GM21786 (cell line): ENCODE measurements at regions not wholly inside any gene's neighbourhood (a gene's known extent, or its start where the extent isn't known, plus 50 kb on each side); places are given as distances from the start of the nearest gene placed in this dataset.
"Not testable (repeated sequence)": the region's sequence is repeated elsewhere in the genome, so short reads cannot be mapped to it uniquely, and the experiment has no call there.

Experiments
- ATAC-seq: cut with Tn5 transposase; IDR thresholded peaks from one replicate; pipeline ENCODE4 v1.9.1; 2021; ENCODE audit not compliant: unreplicated experiment

DNA sequence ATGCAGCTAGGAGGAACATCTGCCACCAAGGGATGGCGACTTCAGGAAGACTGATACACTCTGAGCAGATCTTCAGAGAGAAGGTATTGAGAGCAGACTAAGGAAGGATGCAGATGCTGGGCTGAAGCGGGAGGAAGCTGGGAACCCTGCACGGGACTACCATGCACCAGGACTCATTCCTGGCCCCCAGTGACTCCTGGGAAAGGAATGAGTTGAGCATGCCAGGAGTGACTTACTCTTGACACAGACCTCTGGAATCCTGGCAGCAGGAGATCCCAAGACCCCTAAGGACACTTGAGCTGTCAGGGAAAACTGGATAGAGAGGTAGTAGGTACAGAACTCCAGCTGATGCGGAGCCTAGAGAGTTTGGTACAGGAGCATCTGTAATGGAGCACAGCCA, 336.1 kb downstream of the RPS29 start:
- no peak for ATAC-seq

GRCh38 chr14:49249022-49249421, 337.2 kb downstream of the RPS29 start:
- peak; percentile 48 for ATAC-seq

GRCh38 chr14:49243777-49244176, 342.4 kb downstream of the RPS29 start:
- ATAC-seq = not testable (repeated sequence)

DNA sequence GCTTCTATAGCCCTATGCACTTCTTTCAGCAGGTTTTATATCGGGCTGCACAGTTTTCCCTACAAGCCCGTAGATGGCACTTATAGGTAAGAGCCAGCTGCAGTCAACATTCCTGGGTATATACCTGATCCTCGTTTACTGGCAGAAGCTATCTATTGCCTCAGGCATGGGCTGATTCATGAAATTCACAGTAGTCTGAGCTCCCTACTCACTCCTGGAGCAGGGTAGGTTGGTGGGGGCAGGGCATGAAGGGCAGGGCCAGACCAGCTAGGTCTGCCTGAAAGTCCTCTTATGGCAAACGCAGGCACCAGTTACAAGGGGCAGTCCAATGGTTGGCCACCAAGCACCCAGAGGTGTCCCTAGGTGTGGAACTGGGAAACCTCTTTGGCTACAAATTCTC, 345.8 kb downstream of the RPS29 start:
- no peak for ATAC-seq

GRCh38 chr14:49228552-49228951, 357.6 kb downstream of the RPS29 start:
- ATAC-seq = no peak

DNA sequence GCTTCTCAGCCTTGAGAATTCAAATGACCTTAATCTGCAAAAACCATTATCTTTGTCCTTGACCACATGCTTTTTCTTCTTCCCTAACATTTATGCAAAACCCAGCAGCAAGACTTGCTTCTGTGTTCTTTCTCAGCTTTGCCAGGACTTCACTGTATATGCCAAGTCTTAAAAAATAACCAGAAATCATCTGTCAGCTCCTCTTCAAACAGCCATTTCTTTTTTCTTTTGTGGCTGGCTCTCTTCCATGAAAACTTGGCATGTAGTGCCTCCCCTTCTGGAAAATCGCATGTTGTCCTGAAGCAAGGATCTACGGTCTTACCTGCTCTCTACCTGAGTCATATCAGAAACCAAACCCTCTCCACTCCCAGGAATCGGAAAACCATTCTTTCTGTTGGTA, 364.9 kb downstream of the RPS29 start:
- ATAC-seq = no peak

- no peak for ATAC-seq
Observed at GRCh38 chr14:49220492-49220891, 365.7 kb downstream of the RPS29 start.

GRCh38 chr14:49218436-49219092, 367.6 kb downstream of the RPS29 start:
- ATAC-seq = no peak

- no peak for ATAC-seq
Observed at GRCh38 chr14:49212721-49213120, 373.5 kb downstream of the RPS29 start.

GRCh38 chr14:49209416-49209815, 376.8 kb downstream of the RPS29 start:
- no peak for ATAC-seq

DNA sequence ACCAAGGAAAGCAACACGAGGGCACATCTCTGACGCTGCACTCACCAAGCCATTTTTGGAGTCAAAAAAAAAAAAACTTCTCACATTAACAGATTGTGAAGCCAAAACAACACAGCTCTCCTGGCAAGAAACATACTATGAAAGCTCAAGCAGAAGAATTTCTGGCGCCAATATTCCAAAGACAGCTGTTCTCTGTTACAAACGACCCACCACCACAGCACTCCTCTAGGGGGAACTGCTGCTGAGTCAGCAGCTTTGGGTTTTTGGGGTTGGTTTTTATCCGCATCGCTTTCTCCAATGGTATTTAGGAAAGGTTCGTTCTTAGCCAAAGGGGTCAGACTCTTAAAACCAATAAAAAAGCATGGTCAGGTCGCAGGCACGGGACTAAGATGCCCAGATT, 379.4 kb downstream of the RPS29 start:
- no peak for ATAC-seq

- ATAC-seq = no peak
Observed at GRCh38 chr14:49203676-49204075, 382.5 kb downstream of the RPS29 start.

DNA sequence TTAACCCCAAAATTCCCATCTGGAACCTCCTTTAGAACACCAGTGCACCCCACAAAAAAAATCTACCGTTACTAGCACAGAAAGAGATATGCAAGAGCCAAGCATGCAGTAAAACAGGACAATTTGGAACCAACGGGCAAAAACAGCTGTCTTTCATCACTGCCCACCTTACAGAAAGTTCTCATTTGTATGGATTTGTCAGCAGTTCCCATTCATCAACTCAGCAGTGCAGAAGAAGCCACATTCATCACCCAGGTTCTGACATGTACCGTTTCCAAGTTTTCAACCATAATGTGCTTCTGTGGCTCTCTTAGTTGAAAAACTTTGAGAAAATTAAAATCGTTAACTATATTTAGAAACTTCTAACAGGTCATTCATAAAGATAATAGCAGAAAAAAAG, 387.0 kb downstream of the RPS29 start:
- ATAC-seq = no peak

- no peak for ATAC-seq
Observed at GRCh38 chr14:49196327-49196726, 389.9 kb downstream of the RPS29 start.

DNA sequence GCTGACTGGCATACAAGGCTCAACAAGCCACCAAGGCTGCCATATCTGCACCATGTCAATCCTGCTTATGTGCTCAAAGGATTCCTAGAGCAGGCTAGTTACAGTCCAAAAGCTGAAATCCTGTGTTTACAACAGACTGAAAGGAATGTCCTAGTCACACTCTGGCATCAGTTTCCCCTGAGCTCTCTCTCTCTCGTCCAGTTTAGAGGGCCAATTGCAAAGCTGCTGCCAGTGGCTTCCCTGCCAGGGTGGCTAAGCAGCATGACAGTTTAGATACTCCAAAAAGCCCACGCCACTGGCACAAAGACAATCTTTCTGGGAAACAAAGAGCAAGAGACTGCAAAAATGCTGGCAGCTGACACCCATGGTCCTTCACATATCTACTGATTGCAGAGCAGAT, 392.1 kb downstream of the RPS29 start:
- no peak for ATAC-seq

DNA sequence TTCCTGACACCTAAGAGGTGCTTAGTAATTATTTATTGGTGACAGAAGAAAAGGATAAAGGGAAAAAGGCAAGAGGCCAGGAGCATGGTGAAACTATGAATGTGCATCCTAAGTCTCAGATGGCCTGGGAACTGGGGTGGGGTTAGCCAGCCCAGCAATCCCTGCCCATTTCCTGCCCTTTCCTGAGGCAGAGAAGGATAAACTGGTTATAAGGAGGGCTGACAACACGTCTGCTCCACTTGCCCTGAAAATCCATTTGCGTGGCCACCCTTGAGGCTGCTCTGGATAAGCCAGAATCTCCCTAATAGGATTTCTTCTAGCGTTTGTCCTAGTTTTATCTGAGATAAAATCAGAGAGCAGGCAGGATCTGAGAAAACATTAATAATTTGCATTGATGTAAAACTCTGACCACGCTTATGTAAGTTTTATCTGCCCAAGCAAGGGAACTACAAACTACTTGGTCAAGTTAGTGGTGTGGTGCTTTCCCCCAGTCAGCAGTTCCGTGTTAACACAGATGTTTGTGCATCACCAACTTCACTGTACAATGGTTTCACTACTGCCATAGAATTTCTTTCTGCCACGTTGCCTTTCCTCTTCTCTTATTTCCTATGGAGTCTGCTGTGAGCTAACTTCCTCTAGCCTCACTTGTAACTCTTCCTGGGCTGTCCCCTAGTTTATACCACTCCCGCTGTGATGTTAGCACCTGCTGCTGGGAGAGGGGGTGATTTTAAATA, 392.7 kb downstream of the RPS29 start:
- peak; percentile 98 for ATAC-seq

DNA sequence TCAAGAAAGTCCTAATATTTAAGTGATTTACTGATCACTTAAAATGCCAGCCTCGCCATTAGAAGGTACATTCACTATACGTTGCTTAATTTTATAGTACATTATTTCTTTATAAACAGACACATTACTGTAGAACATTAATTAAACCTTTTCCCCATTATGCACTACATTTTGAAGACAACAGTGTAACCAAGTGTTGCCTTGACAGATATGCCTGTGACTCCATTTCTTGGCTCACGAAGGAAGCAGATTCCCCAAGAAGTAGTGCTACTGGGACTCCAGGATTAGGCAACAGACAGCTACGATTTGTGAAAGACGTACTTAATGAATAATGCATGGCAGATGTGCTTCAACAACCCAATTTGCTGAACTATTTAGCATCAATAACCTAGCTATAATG, 394.8 kb downstream of the RPS29 start:
- ATAC-seq = no peak

DNA sequence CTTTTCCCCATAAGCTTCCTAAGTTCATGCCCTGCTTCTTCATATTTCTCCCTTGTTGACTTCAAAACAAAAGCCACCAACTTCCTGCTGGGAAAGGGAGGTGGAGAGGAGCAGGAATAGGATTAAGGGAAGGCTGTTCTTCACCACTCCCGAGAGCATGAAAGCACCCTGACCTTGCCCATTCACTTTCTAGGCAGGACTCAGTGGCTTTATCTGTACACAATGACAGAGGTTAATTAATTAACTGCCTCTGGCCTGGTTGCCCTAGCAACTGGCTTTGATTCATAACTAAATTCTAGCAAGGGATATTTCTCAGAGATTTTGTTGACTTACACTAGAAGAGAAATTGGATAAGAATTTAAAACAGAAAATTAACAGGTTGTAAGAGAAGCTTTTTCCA, 396.8 kb downstream of the RPS29 start:
- no peak for ATAC-seq

- no peak for ATAC-seq
Observed at GRCh38 chr14:49187799-49188198, 398.4 kb downstream of the RPS29 start.

GRCh38 chr14:49173765-49174373, 412.3 kb downstream of the RPS29 start:
- ATAC-seq = peak; percentile 99

DNA sequence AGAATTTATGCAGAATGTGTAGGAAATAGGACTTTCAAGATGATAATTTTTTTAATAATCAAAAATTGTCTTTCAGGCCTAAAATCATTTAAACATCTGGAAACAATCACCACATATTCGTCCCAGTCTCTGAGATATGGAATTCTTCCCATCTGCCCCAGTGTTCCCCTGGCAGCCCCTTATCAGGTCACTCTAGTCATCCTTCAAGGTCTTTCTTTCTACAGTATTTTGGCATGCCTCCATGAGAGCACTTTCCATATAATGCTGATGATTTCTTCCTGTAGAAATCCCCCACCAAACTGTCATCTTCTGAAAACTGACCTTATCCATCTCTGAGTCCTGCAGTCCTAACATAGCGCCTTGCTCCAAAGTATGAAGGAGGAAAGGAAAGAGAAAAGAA, 422.1 kb downstream of the RPS29 start:
- ATAC-seq = no peak

- no peak for ATAC-seq
Observed at GRCh38 chr14:49160983-49161382, 425.2 kb downstream of the RPS29 start.
